Esophagus squamous epithelium (tissue), 5 donors: ENCODE measurements at regions not wholly inside any gene's neighbourhood (a gene's known extent, or its start where the extent isn't known, plus 50 kb on each side); places are given as distances from the start of the nearest gene placed in this dataset.

ENCODE experiments used
- DNase-seq: peaks from one replicate; lab custom pipeline; 2025; lab: John Stamatoyannopoulos, UW
- H3K27ac ChIP-seq, 4 donors: fragments of 200-600 bp; sonication (generic); one replicate each; pipeline ENCODE4 v1.5.1; 2016 to 2019; ENCODE audit warnings: mild to moderate bottlenecking in 1 of 4
- H3K27me3 ChIP-seq, 4 donors: fragments of 200-600 bp; sonication (generic); 1 replicate in 3 of 4; 2 replicates in 1 of 4; pipeline versions ENCODE4 v1.5.1 to v1.6.0; 2017 to 2021; ENCODE audit warnings: antibody characterized with exemption in 1 of 4
- H3K36me3 ChIP-seq, 3 donors: fragments of 200-600 bp; sonication (generic); one replicate each; pipeline ENCODE4 v1.5.1; 2016 to 2019
- H3K4me1 ChIP-seq, 3 donors: fragments of 200-600 bp; sonication (generic); one replicate each; pipeline ENCODE4 v1.5.1; 2017 to 2019
- H3K4me3 ChIP-seq, 4 donors: fragments of 200-600 bp; sonication (generic); 1 replicate in 3 of 4; 2 replicates in 1 of 4; pipeline ENCODE4 v1.5.1; 2016 to 2019; ENCODE audit warnings: mild to moderate bottlenecking in 2 of 4, moderate library complexity in 1 of 4
- H3K9me3 ChIP-seq, 3 donors: fragments of 200-600 bp; sonication (generic); one replicate each; pipeline ENCODE4 v1.5.1; 2016 to 2019
- POLR2A ChIP-seq, 4 donors: fragments of 450-650 bp; IDR thresholded peaks; one replicate each; pipeline ENCODE4 v1.6.1; 2017; ENCODE audit warnings: antibody characterized with exemption in 4 of 4, mild to moderate bottlenecking in 4 of 4, moderate library complexity in 3 of 4
- WGBS, 2 donors: methylation state at CpG; one replicate each; pipeline ENCODE4 v1.1.5; 2018; 5-methylcytosine and 5-hydroxymethylcytosine counted together
- intact Hi-C: fragments of 100-400 bp; cut with DNase I; formaldehyde crosslinking; loops from one replicate; pipeline ENCODE4 v1.15.0; 2022
- TF ChIP-seq, protein P1 (sequence below), 6 experiments: fragments of 450-650 bp in 4 of 6; fragments of 200-600 bp in 2 of 6; sonication (generic) in 2 of 6; IDR thresholded peaks; one replicate each; pipeline ENCODE4 v1.5.1; 2016 to 2019; ENCODE audit warnings: antibody characterized with exemption in 6 of 6, mild to moderate bottlenecking in 4 of 6, moderate library complexity in 4 of 6
- donor health status: DM: yes; HTN: yes; CAD: no.

- intact Hi-C loops = no loop called here
- 69 to 89% methylated on average over 2 of the region's 2 CpGs for WGBS, 2 donors
- Histone ChIP-seq H3K9me3 (no peaks in the 10 kb centered on the region), H3K27me3 (no peaks in the 10 kb centered on the region), H3K4me1 (no peaks in the 10 kb centered on the region), H3K4me3 (no peak overlapping the region), H3K27ac (no peak overlapping the region), H3K36me3 (no peaks in the 10 kb centered on the region)
- no peak for DNase-seq
- no peak for TF ChIP-seq POLR2A (IDR thresholded peaks at IDR 0.05)
- TF ChIP-seq, protein P1, sequence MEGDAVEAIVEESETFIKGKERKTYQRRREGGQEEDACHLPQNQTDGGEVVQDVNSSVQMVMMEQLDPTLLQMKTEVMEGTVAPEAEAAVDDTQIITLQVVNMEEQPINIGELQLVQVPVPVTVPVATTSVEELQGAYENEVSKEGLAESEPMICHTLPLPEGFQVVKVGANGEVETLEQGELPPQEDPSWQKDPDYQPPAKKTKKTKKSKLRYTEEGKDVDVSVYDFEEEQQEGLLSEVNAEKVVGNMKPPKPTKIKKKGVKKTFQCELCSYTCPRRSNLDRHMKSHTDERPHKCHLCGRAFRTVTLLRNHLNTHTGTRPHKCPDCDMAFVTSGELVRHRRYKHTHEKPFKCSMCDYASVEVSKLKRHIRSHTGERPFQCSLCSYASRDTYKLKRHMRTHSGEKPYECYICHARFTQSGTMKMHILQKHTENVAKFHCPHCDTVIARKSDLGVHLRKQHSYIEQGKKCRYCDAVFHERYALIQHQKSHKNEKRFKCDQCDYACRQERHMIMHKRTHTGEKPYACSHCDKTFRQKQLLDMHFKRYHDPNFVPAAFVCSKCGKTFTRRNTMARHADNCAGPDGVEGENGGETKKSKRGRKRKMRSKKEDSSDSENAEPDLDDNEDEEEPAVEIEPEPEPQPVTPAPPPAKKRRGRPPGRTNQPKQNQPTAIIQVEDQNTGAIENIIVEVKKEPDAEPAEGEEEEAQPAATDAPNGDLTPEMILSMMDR (IDR thresholded peaks at IDR 0.05) = no peak
Measured at GRCh38 chrX:20637351-20637750, 370.6 kb upstream of the RPS6KA3 start.

DNA sequence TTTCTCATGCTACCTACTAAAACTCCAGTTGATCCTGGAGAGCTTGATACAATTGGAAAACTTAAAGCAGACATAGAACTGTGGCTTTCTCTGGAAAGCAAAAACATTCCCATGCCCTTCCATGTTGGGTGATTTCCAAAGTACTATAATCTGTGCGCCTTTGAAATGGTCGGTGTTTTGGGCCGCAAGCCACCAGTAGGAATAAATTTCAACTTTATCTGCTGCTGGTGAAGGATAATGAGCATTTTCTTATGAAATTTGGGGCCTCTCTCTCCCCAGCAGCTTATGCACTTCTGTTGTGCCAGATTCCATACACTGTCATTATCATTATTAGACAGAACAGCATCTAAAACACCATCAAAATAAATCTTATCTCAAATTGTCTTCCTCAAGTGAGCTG lies 366.7 kb upstream of the RPS6KA3 start:
- H3K27me3 ChIP-seq = no peaks in the 10 kb centered on the region
- TF ChIP-seq, protein P1 (IDR thresholded peaks at IDR 0.05) = no peak
- TF ChIP-seq POLR2A (IDR thresholded peaks at IDR 0.05) = no peak
- WGBS, 2 donors = 40 to 86% methylated on average over 1 to 3 of the region's 3 CpGs
- no peak overlapping the region for H3K4me3 ChIP-seq
- no peaks in the 10 kb centered on the region for H3K9me3 ChIP-seq
- no peaks in the 10 kb centered on the region for H3K4me1 ChIP-seq
- no peaks in the 10 kb centered on the region for H3K36me3 ChIP-seq
- no peak overlapping the region for H3K27ac ChIP-seq
- DNase-seq = no peak
- intact Hi-C loops = no loop called here

DNA sequence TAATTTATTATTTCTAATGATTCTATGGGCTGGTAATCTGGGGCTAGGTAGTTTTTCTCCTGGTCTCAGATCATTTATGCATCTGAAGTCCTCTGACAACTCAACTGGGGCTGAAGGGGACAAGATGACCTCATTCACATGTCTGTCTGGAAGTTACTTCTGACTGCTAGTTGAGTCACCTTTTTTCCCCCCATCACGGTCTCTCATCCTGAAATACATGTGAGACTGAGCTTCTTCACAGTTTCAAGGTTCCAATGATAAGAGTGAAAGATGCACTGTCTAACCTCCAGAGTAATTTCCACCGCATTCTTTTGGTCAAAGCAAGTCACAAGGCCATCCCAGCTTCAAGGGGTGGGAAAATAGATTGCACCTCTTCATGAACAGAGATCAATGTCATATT lies 356.7 kb upstream of the RPS6KA3 start:
- WGBS, 2 donors = 30 to 45% methylated on average over 1 to 2 of the region's 2 CpGs

DNA sequence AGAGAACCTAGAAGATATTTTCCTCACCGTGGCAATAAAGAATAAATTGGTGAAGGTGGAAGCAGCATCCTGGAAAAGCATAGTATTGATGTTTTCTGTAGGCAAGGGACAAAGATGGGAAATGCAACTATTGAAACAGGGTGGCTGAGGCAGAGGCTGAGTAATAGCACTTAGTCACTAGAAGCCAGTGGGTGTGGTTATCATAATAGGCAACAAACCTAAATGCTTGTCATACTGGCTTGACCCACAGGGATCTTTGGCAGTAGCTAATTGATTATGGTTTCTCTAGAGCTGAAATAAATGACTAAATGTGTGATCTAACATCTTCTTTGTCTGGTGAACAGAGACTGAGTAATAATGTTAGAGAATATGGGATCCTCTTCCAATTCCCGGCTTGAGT lies 353.6 kb upstream of the RPS6KA3 start:
- H3K4me3 ChIP-seq = no peak overlapping the region
- WGBS, 2 donors = 52 to 57% methylated on average over 2 of the region's 2 CpGs
- H3K36me3 ChIP-seq = no peaks in the 10 kb centered on the region
- peaks cover 0 to 2% (median 0%) of the 10 kb centered on the region in 4 donors for H3K27me3 ChIP-seq
- TF ChIP-seq, protein P1 (IDR thresholded peaks at IDR 0.05) = no peak
- no peak for TF ChIP-seq POLR2A (IDR thresholded peaks at IDR 0.05)
- intact Hi-C loops = no loop called here
- peaks cover 0 to 5% (median 0%) of the 10 kb centered on the region in 3 donors for H3K9me3 ChIP-seq
- no peaks in the 10 kb centered on the region for H3K4me1 ChIP-seq
- DNase-seq = no peak
- no peak overlapping the region for H3K27ac ChIP-seq

More for the DNA sequence above, 356.7 kb upstream of the RPS6KA3 start:
- no peak overlapping the region for H3K27ac ChIP-seq
- no peak for DNase-seq
- intact Hi-C loops = no loop called here
- TF ChIP-seq, protein P1 (IDR thresholded peaks at IDR 0.05) = no peak
- no peak for TF ChIP-seq POLR2A (IDR thresholded peaks at IDR 0.05)
- no peak overlapping the region for H3K4me3 ChIP-seq
- peaks cover 0 to 2% (median 0%) of the 10 kb centered on the region in 4 donors for H3K27me3 ChIP-seq
- H3K9me3 ChIP-seq = peaks cover 0 to 5% (median 0%) of the 10 kb centered on the region in 3 donors
- no peaks in the 10 kb centered on the region for H3K36me3 ChIP-seq
- no peaks in the 10 kb centered on the region for H3K4me1 ChIP-seq

GRCh38 chrX:20609916-20610415 lies 343.3 kb upstream of the RPS6KA3 start:
- H3K9me3 ChIP-seq = no peaks in the 10 kb centered on the region
- H3K27ac ChIP-seq = no peak overlapping the region
- no peaks in the 10 kb centered on the region for H3K36me3 ChIP-seq
- TF ChIP-seq, protein P1 (IDR thresholded peaks at IDR 0.05) = no peak
- no peak for TF ChIP-seq POLR2A (IDR thresholded peaks at IDR 0.05)
- H3K4me1 ChIP-seq = no peaks in the 10 kb centered on the region
- H3K4me3 ChIP-seq = no peak overlapping the region
- H3K27me3 ChIP-seq = no peaks in the 10 kb centered on the region
- intact Hi-C loops = no loop called here
- WGBS, 2 donors = 67 to 85% methylated on average over 1 to 3 of the region's 3 CpGs
- no peak for DNase-seq
